ENCODE measurements at regions not wholly inside any gene's neighbourhood (a gene's known extent, or its start where the extent isn't known, plus 50 kb on each side); places are given as distances from the start of the nearest gene placed in this dataset.

- TF ChIP-seq PATZ1 (CRISPR knock-in tag; IDR thresholded peaks at IDR 0.05; ENCODE audit: borderline replicate concordance) (no peak), ESRRG (CRISPR knock-in tag; IDR thresholded peaks at IDR 0.05) (no peak)
- TF ChIP-seq, protein P1, sequence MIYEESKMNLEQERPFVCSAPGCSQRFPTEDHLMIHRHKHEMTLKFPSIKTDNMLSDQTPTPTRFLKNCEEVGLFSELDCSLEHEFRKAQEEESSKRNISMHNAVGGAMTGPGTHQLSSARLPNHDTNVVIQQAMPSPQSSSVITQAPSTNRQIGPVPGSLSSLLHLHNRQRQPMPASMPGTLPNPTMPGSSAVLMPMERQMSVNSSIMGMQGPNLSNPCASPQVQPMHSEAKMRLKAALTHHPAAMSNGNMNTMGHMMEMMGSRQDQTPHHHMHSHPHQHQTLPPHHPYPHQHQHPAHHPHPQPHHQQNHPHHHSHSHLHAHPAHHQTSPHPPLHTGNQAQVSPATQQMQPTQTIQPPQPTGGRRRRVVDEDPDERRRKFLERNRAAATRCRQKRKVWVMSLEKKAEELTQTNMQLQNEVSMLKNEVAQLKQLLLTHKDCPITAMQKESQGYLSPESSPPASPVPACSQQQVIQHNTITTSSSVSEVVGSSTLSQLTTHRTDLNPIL (CRISPR knock-in tag; IDR thresholded peaks at IDR 0.05; ENCODE audit: low read depth) = no peak
Observed at GRCh38 chr1:238221738-238222137, 331.0 kb upstream of the ZP4 start (continued).

DNA sequence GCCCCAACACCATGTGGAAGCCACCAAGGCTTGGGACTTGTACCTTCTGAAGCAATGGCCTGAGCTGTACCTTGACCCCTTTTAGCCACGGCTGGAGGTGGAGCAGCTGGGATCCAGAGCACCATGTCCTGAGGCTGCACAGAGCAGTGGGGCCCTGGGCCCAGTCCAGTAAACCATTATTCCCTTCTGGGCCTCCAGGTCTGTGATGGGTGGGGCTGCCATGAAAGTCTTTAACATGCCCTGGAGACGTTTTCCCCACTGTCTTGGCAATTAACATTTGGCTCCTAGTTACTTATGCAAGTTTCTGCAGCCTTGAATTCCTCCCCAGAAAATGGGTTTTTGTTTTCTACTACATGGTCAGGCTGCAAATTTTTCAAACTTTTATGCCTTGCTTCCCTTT, 323.7 kb upstream of the ZP4 start:
- TF ChIP-seq ZNF70 (CRISPR knock-in tag; IDR thresholded peaks at IDR 0.05) (no peak), TOX (CRISPR knock-in tag; IDR thresholded peaks at IDR 0.05; ENCODE audit: borderline replicate concordance) (no peak), PATZ1 (CRISPR knock-in tag; IDR thresholded peaks at IDR 0.05; ENCODE audit: borderline replicate concordance) (no peak), ARNTL (CRISPR knock-in tag; IDR thresholded peaks at IDR 0.05; ENCODE audit: borderline replicate concordance, low read depth) (no peak), ZFP30 (CRISPR knock-in tag; IDR thresholded peaks at IDR 0.05) (no peak)
- TF ChIP-seq, protein P2, sequence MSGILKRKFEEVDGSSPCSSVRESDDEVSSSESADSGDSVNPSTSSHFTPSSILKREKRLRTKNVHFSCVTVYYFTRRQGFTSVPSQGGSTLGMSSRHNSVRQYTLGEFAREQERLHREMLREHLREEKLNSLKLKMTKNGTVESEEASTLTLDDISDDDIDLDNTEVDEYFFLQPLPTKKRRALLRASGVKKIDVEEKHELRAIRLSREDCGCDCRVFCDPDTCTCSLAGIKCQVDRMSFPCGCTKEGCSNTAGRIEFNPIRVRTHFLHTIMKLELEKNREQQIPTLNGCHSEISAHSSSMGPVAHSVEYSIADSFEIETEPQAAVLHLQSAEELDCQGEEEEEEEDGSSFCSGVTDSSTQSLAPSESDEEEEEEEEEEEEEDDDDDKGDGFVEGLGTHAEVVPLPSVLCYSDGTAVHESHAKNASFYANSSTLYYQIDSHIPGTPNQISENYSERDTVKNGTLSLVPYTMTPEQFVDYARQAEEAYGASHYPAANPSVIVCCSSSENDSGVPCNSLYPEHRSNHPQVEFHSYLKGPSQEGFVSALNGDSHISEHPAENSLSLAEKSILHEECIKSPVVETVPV (CRISPR knock-in tag; IDR thresholded peaks at IDR 0.05) = no peak
- ATAC-seq = no peak

DNA sequence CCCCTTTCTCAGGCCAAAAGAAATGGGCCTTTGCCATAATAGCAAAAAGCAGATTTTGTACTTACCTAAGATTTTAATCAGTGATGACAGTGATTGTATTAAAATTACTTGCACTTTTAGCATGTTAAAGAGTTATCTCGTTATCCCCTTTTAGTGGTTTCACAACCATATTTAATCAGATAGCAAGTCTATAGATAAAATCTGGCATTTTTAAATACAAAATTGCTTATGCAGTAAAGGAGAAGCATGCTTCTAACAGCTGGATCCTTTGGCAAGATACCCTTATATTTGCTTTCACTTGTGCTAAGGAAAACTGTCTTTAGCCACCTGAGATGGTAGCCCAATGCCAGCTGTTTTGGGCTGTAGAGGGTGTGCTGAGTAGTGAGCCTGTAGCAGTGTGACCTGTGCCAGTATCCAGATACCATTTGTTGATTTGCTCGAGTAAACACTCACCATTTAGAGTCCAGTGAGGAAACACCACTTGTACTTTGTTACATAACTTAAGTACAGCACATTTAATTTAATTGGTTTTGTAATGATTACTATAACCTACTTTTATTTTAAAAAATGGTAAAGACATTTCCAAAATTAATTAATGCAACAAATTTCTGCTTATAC, 314.4 kb upstream of the ZP4 start:
- no peak for ATAC-seq
- TF ChIP-seq PPARA (CRISPR knock-in tag; IDR thresholded peaks at IDR 0.05; ENCODE audit: borderline replicate concordance) (no peak), ESRRG (CRISPR knock-in tag; IDR thresholded peaks at IDR 0.05) (no peak), ZNF70 (CRISPR knock-in tag; IDR thresholded peaks at IDR 0.05) (no peak), ZFP30 (CRISPR knock-in tag; IDR thresholded peaks at IDR 0.05) (no peak), GLIS3 (CRISPR knock-in tag; IDR thresholded peaks at IDR 0.05) (no peak), CSDC2 (CRISPR knock-in tag; IDR thresholded peaks at IDR 0.05) (no peak), TSHZ2 (CRISPR knock-in tag; IDR thresholded peaks at IDR 0.05) (no peak), TOX (CRISPR knock-in tag; IDR thresholded peaks at IDR 0.05; ENCODE audit: borderline replicate concordance) (no peak), ARNTL (CRISPR knock-in tag; IDR thresholded peaks at IDR 0.05; ENCODE audit: borderline replicate concordance, low read depth) (no peak), POU6F1 (CRISPR knock-in tag; IDR thresholded peaks at IDR 0.05; ENCODE audit: borderline replicate concordance, low read depth) (no peak), OSR1 (CRISPR knock-in tag; IDR thresholded peaks at IDR 0.05) (no peak), ZC3H10 (CRISPR knock-in tag; IDR thresholded peaks at IDR 0.05) (no peak), BACH2 (CRISPR knock-in tag; IDR thresholded peaks at IDR 0.05; ENCODE audit: borderline replicate concordance) (no peak), ISL1 (CRISPR knock-in tag; IDR thresholded peaks at IDR 0.05) (no peak), TCF4 (CRISPR knock-in tag; IDR thresholded peaks at IDR 0.05; ENCODE audit: borderline replicate concordance) (no peak)
- TF ChIP-seq, protein P1 (CRISPR knock-in tag; IDR thresholded peaks at IDR 0.05; ENCODE audit: low read depth) = no peak

Data from SK-N-SH treated with all-trans-retinoic acid at 6 μM for 48 hours (cell line).